ENCODE measurements at regions not wholly inside any gene's neighbourhood (a gene's known extent, or its start where the extent isn't known, plus 50 kb on each side); places are given as distances from the start of the nearest gene placed in this dataset.

GRCh38 chr9:99614341-99614740 lies 207.3 kb upstream of the NR4A3 start:
- H3K4me3 ChIP-seq (ENCODE audit: low read depth, low read length) = no peak overlapping the region
- no peak for TF ChIP-seq CTCF (IDR thresholded peaks at IDR 0.05; ENCODE audit: low read depth, low read length, missing control alignments)
- no peak overlapping the region for H3K27ac ChIP-seq
- no peaks in the 10 kb centered on the region for H3K36me3 ChIP-seq (replicated peaks)
- in situ Hi-C loops (cut with HindIII; ENCODE audit: low pct_ligation_motif_present, low sequenced_read_pairs) = no loop called here
- DNase-seq = no peak
- no peaks in the 10 kb centered on the region for H3K27me3 ChIP-seq (replicated peaks)

- no peaks in the 10 kb centered on the region for H3K36me3 ChIP-seq (replicated peaks)
- DNase-seq = no peak
- in situ Hi-C loops (cut with HindIII; ENCODE audit: low pct_ligation_motif_present, low sequenced_read_pairs) = no loop called here
- H3K27me3 ChIP-seq (replicated peaks) = no peaks in the 10 kb centered on the region
- H3K27ac ChIP-seq = no peak overlapping the region
- TF ChIP-seq CTCF (IDR thresholded peaks at IDR 0.05; ENCODE audit: low read depth, low read length, missing control alignments) = no peak
- H3K4me3 ChIP-seq (ENCODE audit: low read depth, low read length) = no peak overlapping the region
Observed at GRCh38 chr9:99621040-99621439, 200.6 kb upstream of the NR4A3 start.

- Histone ChIP-seq H3K27me3 (replicated peaks) (no peaks in the 10 kb centered on the region), H3K27ac (no peak overlapping the region), H3K36me3 (replicated peaks) (no peaks in the 10 kb centered on the region), H3K4me3 (ENCODE audit: low read depth, low read length) (no peak overlapping the region)
- no peak for DNase-seq
- in situ Hi-C loops (cut with HindIII; ENCODE audit: low pct_ligation_motif_present, low sequenced_read_pairs) = no loop called here
- no peak for TF ChIP-seq CTCF (IDR thresholded peaks at IDR 0.05; ENCODE audit: low read depth, low read length, missing control alignments)
Observed at GRCh38 chr9:99622679-99623078, 199.0 kb upstream of the NR4A3 start.

- Histone ChIP-seq H3K4me3 (ENCODE audit: low read depth, low read length) (no peak overlapping the region), H3K27ac (no peak overlapping the region), H3K27me3 (replicated peaks) (no peaks in the 10 kb centered on the region), H3K36me3 (replicated peaks) (no peaks in the 10 kb centered on the region)
- TF ChIP-seq CTCF (IDR thresholded peaks at IDR 0.05; ENCODE audit: low read depth, low read length, missing control alignments) = no peak
- no peak for DNase-seq
- in situ Hi-C loops (cut with HindIII; ENCODE audit: low pct_ligation_motif_present, low sequenced_read_pairs) = no loop called here
Observed at GRCh38 chr9:99623780-99624364, 197.8 kb upstream of the NR4A3 start.

- no peaks in the 10 kb centered on the region for H3K36me3 ChIP-seq (replicated peaks)
- no peak for DNase-seq
- no peaks in the 10 kb centered on the region for H3K27me3 ChIP-seq (replicated peaks)
- in situ Hi-C loops (cut with HindIII; ENCODE audit: low pct_ligation_motif_present, low sequenced_read_pairs) = no loop called here
- H3K27ac ChIP-seq = no peak overlapping the region
- no peak for TF ChIP-seq CTCF (IDR thresholded peaks at IDR 0.05; ENCODE audit: low read depth, low read length, missing control alignments)
- H3K4me3 ChIP-seq (ENCODE audit: low read depth, low read length) = no peak overlapping the region
Observed at GRCh38 chr9:99624499-99625233, 197.0 kb upstream of the NR4A3 start.

All from brain microvascular endothelial cell (primary cell).